Hindlimb muscle (tissue), 1 donor: ENCODE measurements at regions not wholly inside any gene's neighbourhood (a gene's known extent, or its start where the extent isn't known, plus 50 kb on each side); places are given as distances from the start of the nearest gene placed in this dataset.

ENCODE experiments used
- DNase-seq: peaks from one replicate; pipeline ENCODE4 v3.0.0-alpha.2; 2013

GRCh38 chr1:81699234-81699633 lies 101.5 kb upstream of the ADGRL2 start:
- DNase-seq = no peak

GRCh38 chr1:81695741-81696140 lies 105.0 kb upstream of the ADGRL2 start:
- no peak for DNase-seq

- no peak for DNase-seq
Measured at GRCh38 chr1:81693316-81693715, 107.4 kb upstream of the ADGRL2 start.

GRCh38 chr1:81690676-81691453 lies 109.9 kb upstream of the ADGRL2 start:
- no peak for DNase-seq

GRCh38 chr1:81689531-81689941 lies 111.2 kb upstream of the ADGRL2 start:
- no peak for DNase-seq

GRCh38 chr1:81682490-81682889 lies 118.2 kb upstream of the ADGRL2 start:
- DNase-seq = no peak

- DNase-seq = peak; percentile 76
Measured at GRCh38 chr1:81681601-81682266, 119.0 kb upstream of the ADGRL2 start.

- peak; percentile 53 for DNase-seq
Measured at GRCh38 chr1:81681114-81681513, 119.6 kb upstream of the ADGRL2 start.

- DNase-seq = no peak
Measured at GRCh38 chr1:81679942-81680341, 120.8 kb upstream of the ADGRL2 start.

- no peak for DNase-seq
Measured at GRCh38 chr1:81678779-81679178, 122.0 kb upstream of the ADGRL2 start.

GRCh38 chr1:81672766-81673165 lies 128.0 kb upstream of the ADGRL2 start:
- no peak for DNase-seq

GRCh38 chr1:81671038-81671437 lies 129.7 kb upstream of the ADGRL2 start:
- DNase-seq = no peak

GRCh38 chr1:81670286-81670685 lies 130.4 kb upstream of the ADGRL2 start:
- no peak for DNase-seq

GRCh38 chr1:81666586-81666985 lies 134.1 kb upstream of the ADGRL2 start:
- no peak for DNase-seq

- no peak for DNase-seq
Measured at GRCh38 chr1:81664341-81664740, 136.4 kb upstream of the ADGRL2 start.

- DNase-seq = no peak
Measured at GRCh38 chr1:81662913-81663526, 137.7 kb upstream of the ADGRL2 start.

- DNase-seq = no peak
Measured at GRCh38 chr1:81660286-81660685, 140.4 kb upstream of the ADGRL2 start.

- no peak for DNase-seq
Measured at GRCh38 chr1:81654657-81655056, 146.1 kb upstream of the ADGRL2 start.

- no peak for DNase-seq
Measured at GRCh38 chr1:81654147-81654546, 146.6 kb upstream of the ADGRL2 start.

- DNase-seq = no peak
Measured at GRCh38 chr1:81650776-81651175, 150.0 kb upstream of the ADGRL2 start.

GRCh38 chr1:81635816-81636215 lies 164.9 kb upstream of the ADGRL2 start:
- DNase-seq = no peak

- DNase-seq = no peak
Measured at GRCh38 chr1:81634294-81634693, 166.4 kb upstream of the ADGRL2 start.

GRCh38 chr1:81619156-81619555 lies 181.6 kb upstream of the ADGRL2 start:
- DNase-seq = no peak

- no peak for DNase-seq
Measured at GRCh38 chr1:81618376-81618775, 182.4 kb upstream of the ADGRL2 start.
